ENCODE measurements at regions not wholly inside any gene's neighbourhood (a gene's known extent, or its start where the extent isn't known, plus 50 kb on each side); places are given as distances from the start of the nearest gene placed in this dataset.

DNA sequence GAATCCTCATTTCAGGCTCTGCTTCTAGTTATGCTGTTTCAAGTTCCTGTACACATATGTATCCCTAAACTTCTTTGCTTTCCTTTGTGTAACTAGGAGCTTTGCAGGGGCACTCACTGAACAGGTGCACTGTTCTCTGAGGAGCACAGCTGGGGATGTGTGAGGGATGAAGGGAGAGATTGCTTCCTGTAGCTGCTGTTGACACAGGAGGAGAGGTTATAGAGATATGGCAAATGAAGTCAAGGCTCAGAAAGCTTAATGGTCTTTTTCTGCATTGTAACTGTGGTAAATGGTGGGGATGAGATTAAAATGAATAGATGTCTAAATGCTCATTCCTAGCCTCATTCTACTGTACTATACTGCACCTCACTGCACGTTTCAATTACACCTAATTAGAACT is 454.3 kb downstream of the BTBD3 start:
- TF ChIP-seq, protein P1, sequence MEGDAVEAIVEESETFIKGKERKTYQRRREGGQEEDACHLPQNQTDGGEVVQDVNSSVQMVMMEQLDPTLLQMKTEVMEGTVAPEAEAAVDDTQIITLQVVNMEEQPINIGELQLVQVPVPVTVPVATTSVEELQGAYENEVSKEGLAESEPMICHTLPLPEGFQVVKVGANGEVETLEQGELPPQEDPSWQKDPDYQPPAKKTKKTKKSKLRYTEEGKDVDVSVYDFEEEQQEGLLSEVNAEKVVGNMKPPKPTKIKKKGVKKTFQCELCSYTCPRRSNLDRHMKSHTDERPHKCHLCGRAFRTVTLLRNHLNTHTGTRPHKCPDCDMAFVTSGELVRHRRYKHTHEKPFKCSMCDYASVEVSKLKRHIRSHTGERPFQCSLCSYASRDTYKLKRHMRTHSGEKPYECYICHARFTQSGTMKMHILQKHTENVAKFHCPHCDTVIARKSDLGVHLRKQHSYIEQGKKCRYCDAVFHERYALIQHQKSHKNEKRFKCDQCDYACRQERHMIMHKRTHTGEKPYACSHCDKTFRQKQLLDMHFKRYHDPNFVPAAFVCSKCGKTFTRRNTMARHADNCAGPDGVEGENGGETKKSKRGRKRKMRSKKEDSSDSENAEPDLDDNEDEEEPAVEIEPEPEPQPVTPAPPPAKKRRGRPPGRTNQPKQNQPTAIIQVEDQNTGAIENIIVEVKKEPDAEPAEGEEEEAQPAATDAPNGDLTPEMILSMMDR (IDR thresholded peaks at IDR 0.05; ENCODE audit: extremely low read depth in 1 of 2, insufficient read depth in 1 of 2, low read depth in 1 of 2, low read length in 2 of 2), result no peak
- TF ChIP-seq, protein P2, sequence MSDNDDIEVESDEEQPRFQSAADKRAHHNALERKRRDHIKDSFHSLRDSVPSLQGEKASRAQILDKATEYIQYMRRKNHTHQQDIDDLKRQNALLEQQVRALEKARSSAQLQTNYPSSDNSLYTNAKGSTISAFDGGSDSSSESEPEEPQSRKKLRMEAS (IDR thresholded peaks at IDR 0.05; ENCODE audit: insufficient read depth, insufficient read length), result no peak
- TF ChIP-seq EZH2 (IDR thresholded peaks at IDR 0.05; ENCODE audit: borderline replicate concordance, low read depth, low read length, severe bottlenecking), result no peak
- TF ChIP-seq POLR2A (IDR thresholded peaks at IDR 0.05; ENCODE audit: low read depth, low read length), result no peak
- no peak for TF ChIP-seq JUN (IDR thresholded peaks at IDR 0.05; ENCODE audit: borderline replicate concordance, insufficient read depth, insufficient read length, low read depth)
- TF ChIP-seq GATA2 (IDR thresholded peaks at IDR 0.05; ENCODE audit: insufficient read depth, insufficient read length, low read depth, low read length), result no peak
- TF ChIP-seq POLR2AphosphoS5 (IDR thresholded peaks at IDR 0.05; ENCODE audit: insufficient read depth, low read depth, low read length), result no peak
- no peak for TF ChIP-seq MYC (IDR thresholded peaks at IDR 0.05; ENCODE audit: low read depth, low read length)
